IPS-NIHi7 (cell line): ENCODE measurements at regions not wholly inside any gene's neighbourhood (a gene's known extent, or its start where the extent isn't known, plus 50 kb on each side); places are given as distances from the start of the nearest gene placed in this dataset.
A peak's percentile ranks its signal among the peaks of the same experiment; 100 is the strongest.

Source experiments
- DNase-seq: peaks from one replicate; pipeline ENCODE4 v3.0.0; 2012; ENCODE audit warnings: mixed read lengths; ENCODE audit errors: extremely low spot score

- no peak for DNase-seq
These were observed 468.5 kb downstream of the ZNF608 start for GRCh38 chr5:124277767-124278545.

GRCh38 chr5:124276166-124276565 is 470.3 kb downstream of the ZNF608 start:
- no peak for DNase-seq

GRCh38 chr5:124274949-124275348 is 471.5 kb downstream of the ZNF608 start:
- no peak for DNase-seq

GRCh38 chr5:124264499-124264898 is 481.9 kb downstream of the ZNF608 start:
- DNase-seq: no peak

GRCh38 chr5:124263680-124264491 is 482.6 kb downstream of the ZNF608 start:
- DNase-seq: peak; percentile 49

GRCh38 chr5:124262991-124263571 is 483.4 kb downstream of the ZNF608 start:
- DNase-seq: no peak

GRCh38 chr5:124262470-124262869 is 484.0 kb downstream of the ZNF608 start:
- no peak for DNase-seq

GRCh38 chr5:124261848-124262247 is 484.6 kb downstream of the ZNF608 start:
- no peak for DNase-seq

- no peak for DNase-seq
These were observed 485.4 kb downstream of the ZNF608 start for GRCh38 chr5:124260921-124261515.

GRCh38 chr5:124259017-124259416 is 487.4 kb downstream of the ZNF608 start:
- DNase-seq: no peak

- no peak for DNase-seq
These were observed 489.4 kb downstream of the ZNF608 start for GRCh38 chr5:124257048-124257447.

- DNase-seq: no peak
These were observed 493.1 kb downstream of the ZNF608 start for GRCh38 chr5:124253203-124253810.

GRCh38 chr5:124252747-124253146 is 493.7 kb downstream of the ZNF608 start:
- no peak for DNase-seq

- DNase-seq: no peak
These were observed 494.2 kb downstream of the ZNF608 start for GRCh38 chr5:124252191-124252638.

GRCh38 chr5:124245276-124245675 is 501.2 kb downstream of the ZNF608 start:
- DNase-seq: no peak

- DNase-seq: no peak
These were observed 505.7 kb downstream of the ZNF608 start for GRCh38 chr5:124240732-124241131.

GRCh38 chr5:124239572-124239971 is 506.9 kb downstream of the ZNF608 start:
- DNase-seq: no peak

- DNase-seq: no peak
These were observed 508.1 kb downstream of the ZNF608 start for GRCh38 chr5:124238350-124238749.

GRCh38 chr5:124237206-124237695 is 509.2 kb downstream of the ZNF608 start:
- DNase-seq: no peak

GRCh38 chr5:124236361-124237205 is 509.9 kb downstream of the ZNF608 start:
- no peak for DNase-seq

- peak; percentile 49 for DNase-seq
These were observed 510.9 kb downstream of the ZNF608 start for GRCh38 chr5:124235576-124235975.
